ENCODE measurements at regions not wholly inside any gene's neighbourhood (a gene's known extent, or its start where the extent isn't known, plus 50 kb on each side); places are given as distances from the start of the nearest gene placed in this dataset.
"Not testable (repeated sequence)": the region's sequence is repeated elsewhere in the genome, so short reads cannot be mapped to it uniquely, and the experiment has no call there.

DNA sequence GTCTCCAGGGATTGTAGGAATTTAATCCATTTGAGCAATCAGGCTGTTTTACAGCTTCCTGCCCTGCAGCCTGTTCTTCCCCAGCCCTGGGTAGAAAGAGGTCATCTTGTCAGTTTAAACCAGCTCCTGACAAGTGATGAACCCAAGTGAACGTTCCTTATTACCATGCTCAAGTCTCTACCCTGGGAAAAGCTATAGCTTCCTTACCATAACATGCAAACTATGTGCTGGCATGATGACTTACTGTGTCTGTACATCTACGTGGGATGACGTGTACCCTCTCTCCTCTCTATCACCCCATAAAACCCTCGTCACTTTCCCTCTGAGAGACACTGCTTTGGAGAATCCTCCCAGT is 452.2 kb downstream of the XYLT1 start:
- DNase-seq, result no peak

DNA sequence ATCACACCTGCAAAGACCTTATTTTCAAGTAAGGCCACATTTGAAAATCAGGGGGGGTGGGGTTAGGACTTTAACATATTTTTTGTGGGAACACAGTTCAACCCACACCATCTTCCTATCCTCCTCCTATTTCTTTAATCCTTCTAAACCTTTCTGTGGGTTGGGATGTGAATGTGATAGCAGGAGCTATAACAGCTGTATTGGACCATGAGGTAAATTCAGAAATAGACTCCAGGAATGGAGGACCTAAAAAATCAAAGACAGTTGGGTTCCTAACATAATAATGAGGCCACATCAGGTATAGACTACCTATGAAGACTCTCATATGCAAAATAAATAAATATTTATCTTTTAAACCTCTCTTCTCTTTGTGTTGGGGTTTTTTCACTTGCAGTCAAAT is 451.4 kb downstream of the XYLT1 start:
- DNase-seq, result no peak

GRCh38 chr16:17023606-17024005 is 447.2 kb downstream of the XYLT1 start:
- no peak for DNase-seq

DNA sequence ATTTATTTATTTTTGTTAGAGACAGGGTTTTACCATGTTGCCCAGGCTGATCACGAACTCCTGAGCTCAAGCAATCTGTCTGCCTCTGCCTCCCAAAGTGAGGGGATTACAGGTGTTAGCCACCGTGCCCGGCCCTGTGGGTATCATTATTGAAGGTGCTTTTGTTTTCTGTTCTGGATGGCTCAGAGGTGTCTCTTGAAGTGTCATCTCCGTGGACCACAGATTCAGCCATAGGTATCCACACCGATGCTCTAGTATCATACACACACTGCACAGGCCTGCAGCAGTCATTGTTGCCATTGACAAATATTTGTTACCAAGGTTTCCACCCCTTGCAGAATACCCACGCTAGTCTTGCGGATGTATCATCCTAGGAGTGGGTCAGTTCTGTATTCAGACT is 446.2 kb downstream of the XYLT1 start:
- no peak for DNase-seq

DNA sequence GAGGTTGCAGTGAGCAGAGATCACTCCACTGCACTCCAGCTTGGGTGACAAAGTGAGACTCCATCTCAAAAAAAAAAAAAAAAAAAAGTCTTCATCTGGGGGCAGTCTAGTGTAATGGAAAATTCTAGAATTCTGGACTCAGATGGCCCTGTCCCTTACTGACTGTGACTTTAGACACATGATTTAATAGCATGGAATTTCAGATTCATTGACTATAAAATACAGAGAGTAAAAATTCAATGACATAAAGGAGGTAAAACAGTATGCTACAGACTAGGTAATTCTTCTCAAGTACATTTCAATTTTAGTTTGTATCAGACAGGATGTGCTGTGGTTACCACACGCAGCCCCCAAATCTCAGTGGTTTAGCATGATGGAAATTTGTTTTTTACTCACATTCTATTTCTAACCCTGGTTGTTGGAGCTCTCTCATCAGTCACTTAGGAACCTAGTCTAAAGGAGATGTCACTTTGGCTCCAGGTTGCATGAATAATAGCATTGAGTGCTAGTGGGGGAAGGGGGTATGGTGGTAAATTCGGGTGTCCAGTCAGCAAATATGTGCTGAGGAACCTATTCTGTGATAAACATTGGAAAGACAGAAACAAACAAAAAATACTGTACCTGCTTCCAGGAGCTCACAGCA is 444.0 kb downstream of the XYLT1 start:
- DNase-seq, result no peak

GRCh38 chr16:17027488-17028129 is 443.2 kb downstream of the XYLT1 start:
- no peak for DNase-seq

DNA sequence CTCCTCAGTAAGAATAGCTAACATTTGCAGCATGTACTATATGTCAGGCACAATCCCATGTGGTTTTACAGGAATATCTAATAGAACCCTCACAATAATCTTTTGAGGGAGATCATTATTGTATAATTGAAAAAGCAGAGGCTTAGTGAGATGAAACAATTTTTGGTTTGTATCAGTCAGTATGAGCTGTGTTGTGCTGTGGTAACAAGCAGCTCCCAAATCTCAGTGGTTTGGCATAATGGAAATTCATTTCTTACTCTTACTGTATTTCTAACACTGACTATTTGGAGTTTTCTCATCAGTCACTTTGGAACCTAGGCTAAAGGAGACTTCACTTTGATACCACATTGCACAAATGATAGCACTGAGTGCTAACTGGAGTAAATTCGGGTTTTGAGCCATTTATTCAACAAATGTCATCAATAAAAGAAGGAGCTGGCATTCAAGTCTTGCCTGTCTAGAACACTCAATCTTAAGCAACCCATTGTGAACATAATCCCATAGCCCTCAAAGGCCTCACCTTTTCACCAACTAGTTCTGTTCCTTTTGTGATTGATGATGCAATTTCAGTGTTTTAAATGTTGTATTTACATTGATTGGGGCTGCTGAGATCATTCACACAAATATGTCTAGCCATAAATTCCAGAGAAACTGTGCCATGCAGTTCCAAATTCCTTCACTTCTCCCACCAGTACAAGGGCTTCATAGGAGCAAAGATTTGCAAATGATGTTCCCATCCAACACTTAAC is 441.0 kb downstream of the XYLT1 start:
- no peak for DNase-seq

DNA sequence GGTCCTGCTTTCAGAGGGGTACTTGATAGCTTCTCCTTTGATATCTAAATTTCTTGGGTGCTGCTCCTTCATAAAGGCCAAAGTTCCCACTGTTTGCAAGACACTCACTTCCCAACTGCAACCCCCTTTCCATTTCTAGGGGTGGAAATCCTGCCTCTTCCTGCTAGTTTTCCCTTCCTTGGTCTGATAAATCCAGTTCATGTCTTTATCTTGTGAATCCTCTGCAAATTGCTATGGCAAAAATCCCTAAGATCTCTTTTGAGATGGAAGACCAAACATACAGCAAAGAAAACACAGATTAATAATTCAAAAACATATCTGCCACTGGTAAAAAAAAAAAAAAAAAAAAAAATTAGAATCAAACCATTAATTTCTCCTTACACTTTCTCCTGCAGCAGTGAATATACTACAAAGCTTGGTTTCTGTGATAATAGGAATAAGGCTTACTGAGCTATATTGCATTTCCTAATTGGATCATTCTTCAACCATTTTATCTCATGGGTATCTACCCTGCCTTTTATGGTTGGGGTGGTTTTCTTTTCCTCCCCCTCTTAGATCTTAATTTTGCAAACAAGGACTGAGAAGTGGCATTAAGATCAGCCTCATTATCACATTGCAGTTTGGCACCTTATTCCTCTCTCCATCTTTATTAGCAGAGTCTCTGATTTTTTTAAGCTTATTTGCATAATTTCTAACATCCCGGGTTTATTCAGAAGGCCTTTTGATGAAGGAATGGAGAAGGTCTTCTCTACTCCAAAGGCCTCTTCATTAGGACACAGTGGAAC is 439.1 kb downstream of the XYLT1 start:
- DNase-seq, result no peak

DNA sequence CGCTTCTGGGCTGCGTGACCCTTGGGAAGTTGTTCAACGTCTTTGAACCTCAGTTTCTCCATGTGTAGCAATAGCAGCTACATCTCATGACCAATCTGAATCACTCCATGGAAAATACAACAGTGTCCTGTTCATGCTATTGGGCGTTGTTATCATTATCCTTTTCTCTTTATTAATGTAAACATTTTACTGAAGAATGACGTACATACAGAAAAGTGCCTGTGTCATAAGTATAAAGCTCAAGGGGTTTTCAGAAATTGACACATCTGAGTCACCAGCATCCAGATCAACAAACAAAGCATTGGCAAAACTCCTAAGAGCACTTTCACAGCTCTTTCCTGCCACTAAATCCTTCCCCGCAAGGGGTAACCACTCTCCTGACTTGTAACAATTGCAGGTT is 438.4 kb downstream of the XYLT1 start:
- no peak for DNase-seq

DNA sequence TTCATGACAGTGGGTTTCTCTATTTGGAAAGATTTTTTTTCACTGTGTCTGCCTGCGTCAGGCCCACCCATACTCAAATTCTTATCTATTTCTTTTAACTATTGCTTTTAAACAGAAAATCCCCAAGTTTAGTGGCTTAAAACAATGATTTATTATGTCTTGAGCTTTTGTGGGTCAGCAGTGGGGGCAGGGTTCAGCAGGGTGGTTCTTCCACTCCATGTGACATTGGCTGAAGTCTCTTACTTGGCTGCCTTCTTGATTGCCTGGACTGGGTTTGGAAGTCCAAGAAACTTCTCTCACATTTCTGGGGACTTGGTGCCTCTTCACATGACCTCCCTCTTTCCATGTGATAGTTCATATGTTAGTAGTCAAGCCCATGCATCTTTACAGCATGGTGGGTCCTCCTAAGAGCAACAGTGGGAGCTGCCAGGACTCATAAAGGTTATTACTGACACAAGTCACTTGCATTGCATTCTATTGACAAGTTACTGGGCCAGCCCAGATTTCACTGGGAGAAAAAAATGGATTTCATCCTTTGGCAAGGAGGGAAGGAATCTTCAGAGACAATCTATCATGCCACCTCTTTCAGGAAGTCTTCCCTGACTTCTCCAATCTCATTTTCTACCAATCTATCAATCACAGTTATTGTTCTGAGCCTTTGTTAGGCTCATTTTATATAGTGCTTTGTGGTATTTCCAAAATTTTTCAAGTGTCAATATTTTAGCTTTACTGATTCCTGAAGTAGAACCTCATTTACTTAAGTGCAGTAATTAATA is 436.1 kb downstream of the XYLT1 start:
- DNase-seq, result no peak

- no peak for DNase-seq
Observed at GRCh38 chr16:17037499-17037898, 433.3 kb downstream of the XYLT1 start.

- no peak for DNase-seq
Observed at GRCh38 chr16:17038415-17038814, 432.3 kb downstream of the XYLT1 start.

DNA sequence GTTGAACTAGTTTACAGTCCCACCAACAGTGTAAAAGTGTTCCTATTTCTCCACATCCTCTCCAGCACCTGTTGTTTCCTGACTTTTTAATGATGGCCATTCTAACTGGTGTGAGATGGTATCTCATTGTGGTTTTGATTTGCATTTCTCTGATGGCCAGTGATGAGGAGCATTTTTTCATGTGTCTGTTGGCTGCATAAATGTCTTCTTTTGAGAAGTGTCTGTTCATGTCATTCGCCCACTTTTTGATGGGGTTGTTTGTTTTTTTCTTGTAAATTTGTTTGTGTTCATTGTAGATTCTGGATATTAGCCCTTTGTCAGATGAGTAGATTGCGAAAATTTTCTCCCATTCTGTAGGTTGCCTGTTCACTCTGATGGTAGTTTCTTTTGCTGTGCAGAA is 421.7 kb downstream of the XYLT1 start:
- not testable (repeated sequence) for DNase-seq

DNA sequence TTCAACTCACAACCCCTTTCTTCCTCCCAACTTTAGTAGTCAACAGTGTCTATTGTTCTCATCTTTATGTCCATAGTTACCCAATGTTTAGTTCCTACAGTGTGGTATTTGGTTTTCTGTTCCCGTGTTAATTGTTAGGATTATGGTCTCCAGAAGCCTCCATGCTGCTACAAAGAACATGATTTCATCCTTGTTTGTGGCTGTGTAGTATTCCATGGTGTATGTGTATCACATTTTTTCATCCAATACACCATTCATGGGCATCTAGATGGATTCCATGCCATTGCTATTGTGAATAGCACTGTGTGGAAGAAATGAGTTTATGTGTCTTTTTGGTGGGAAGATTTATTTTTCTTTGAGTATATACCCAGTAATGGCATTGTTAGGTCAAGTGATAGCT is 420.3 kb downstream of the XYLT1 start:
- DNase-seq, result no peak
